SH-SY5Y (cell line): ENCODE measurements at regions not wholly inside any gene's neighbourhood (a gene's known extent, or its start where the extent isn't known, plus 50 kb on each side); places are given as distances from the start of the nearest gene placed in this dataset.

Source experiments
- GATA2 ChIP-seq: IDR thresholded peaks from 2 replicates; pipeline ENCODE4 v1.6.1; 2011; ENCODE audit warnings: mild to moderate bottlenecking, low read depth, low read length
- GATA3 ChIP-seq: IDR thresholded peaks from 2 replicates; pipeline ENCODE4 v1.6.1; 2011; ENCODE audit warnings: low read depth, mild to moderate bottlenecking, low read length, moderate library complexity

- TF ChIP-seq GATA2 (no peak), GATA3 (no peak)
Observed at GRCh38 chr4:169921732-169922131, 104.5 kb downstream of the MFAP3L start.
